ENCODE measurements at regions not wholly inside any gene's neighbourhood (a gene's known extent, or its start where the extent isn't known, plus 50 kb on each side); places are given as distances from the start of the nearest gene placed in this dataset.

- TF ChIP-seq CTCF (IDR thresholded peaks at IDR 0.05; ENCODE audit: unreplicated experiment), result no peak
- no peaks in the 10 kb centered on the region for H3K4me1 Mint-ChIP-seq (ENCODE audit: insufficient read depth, unreplicated experiment)
- BruUV-seq (replicated peaks), result no TSS peak
- CTCF ChIA-PET, result no interaction called here
- H3K27me3 Mint-ChIP-seq (ENCODE audit: insufficient read depth, unreplicated experiment), result no peaks in the 10 kb centered on the region
- POLR2A ChIA-PET, result no interaction called here
- intact Hi-C loops (cut with micrococcal nuclease), result no loop called here
- H3K36me3 Mint-ChIP-seq (ENCODE audit: insufficient read depth, unreplicated experiment), result no peaks in the 10 kb centered on the region
- DNase-seq (ENCODE audit: unreplicated experiment), result no peak
- H3K9me3 Mint-ChIP-seq (ENCODE audit: unreplicated experiment), result peaks cover 52% of the 10 kb centered on the region
- no peak overlapping the region for H3K27ac Mint-ChIP-seq (ENCODE audit: low read depth, unreplicated experiment)
- H3K4me3 Mint-ChIP-seq (ENCODE audit: unreplicated experiment), result no peak overlapping the region
These were observed 452.9 kb downstream of the TCERG1L start for GRCh38 chr10:130858626-130859025.

GRCh38 chr10:130859427-130859826 lies 452.1 kb downstream of the TCERG1L start:
- H3K36me3 Mint-ChIP-seq (ENCODE audit: insufficient read depth, unreplicated experiment), result no peaks in the 10 kb centered on the region
- no peak overlapping the region for H3K27ac Mint-ChIP-seq (ENCODE audit: low read depth, unreplicated experiment)
- no peak for DNase-seq (ENCODE audit: unreplicated experiment)
- no peaks in the 10 kb centered on the region for H3K4me1 Mint-ChIP-seq (ENCODE audit: insufficient read depth, unreplicated experiment)
- H3K9me3 Mint-ChIP-seq (ENCODE audit: unreplicated experiment), result peaks cover 50% of the 10 kb centered on the region
- H3K27me3 Mint-ChIP-seq (ENCODE audit: insufficient read depth, unreplicated experiment), result no peaks in the 10 kb centered on the region
- ChIA-PET CTCF (no interaction called here), POLR2A (no interaction called here)
- TF ChIP-seq CTCF (IDR thresholded peaks at IDR 0.05; ENCODE audit: unreplicated experiment), result no peak
- no peak overlapping the region for H3K4me3 Mint-ChIP-seq (ENCODE audit: unreplicated experiment)
- BruUV-seq (replicated peaks), result no TSS peak
- intact Hi-C loops (cut with micrococcal nuclease), result no loop called here

GRCh38 chr10:130862122-130862521 lies 449.4 kb downstream of the TCERG1L start:
- Mint-ChIP-seq H3K9me3 (ENCODE audit: unreplicated experiment) (peaks cover 38% of the 10 kb centered on the region), H3K4me1 (ENCODE audit: insufficient read depth, unreplicated experiment) (no peaks in the 10 kb centered on the region), H3K27ac (ENCODE audit: low read depth, unreplicated experiment) (no peak overlapping the region), H3K36me3 (ENCODE audit: insufficient read depth, unreplicated experiment) (no peaks in the 10 kb centered on the region), H3K27me3 (ENCODE audit: insufficient read depth, unreplicated experiment) (no peaks in the 10 kb centered on the region), H3K4me3 (ENCODE audit: unreplicated experiment) (no peak overlapping the region)
- ChIA-PET CTCF (no interaction called here), POLR2A (no interaction called here)
- no TSS peak for BruUV-seq (replicated peaks)
- intact Hi-C loops (cut with micrococcal nuclease), result no loop called here
- TF ChIP-seq CTCF (IDR thresholded peaks at IDR 0.05; ENCODE audit: unreplicated experiment), result no peak
- no peak for DNase-seq (ENCODE audit: unreplicated experiment)

GRCh38 chr10:130862626-130863025 lies 448.9 kb downstream of the TCERG1L start:
- no peak for DNase-seq (ENCODE audit: unreplicated experiment)
- ChIA-PET POLR2A (no interaction called here), CTCF (no interaction called here)
- Mint-ChIP-seq H3K36me3 (ENCODE audit: insufficient read depth, unreplicated experiment) (no peaks in the 10 kb centered on the region), H3K4me1 (ENCODE audit: insufficient read depth, unreplicated experiment) (no peaks in the 10 kb centered on the region), H3K27me3 (ENCODE audit: insufficient read depth, unreplicated experiment) (no peaks in the 10 kb centered on the region), H3K9me3 (ENCODE audit: unreplicated experiment) (peaks cover 38% of the 10 kb centered on the region), H3K4me3 (ENCODE audit: unreplicated experiment) (no peak overlapping the region), H3K27ac (ENCODE audit: low read depth, unreplicated experiment) (no peak overlapping the region)
- no TSS peak for BruUV-seq (replicated peaks)
- TF ChIP-seq CTCF (IDR thresholded peaks at IDR 0.05; ENCODE audit: unreplicated experiment), result no peak
- intact Hi-C loops (cut with micrococcal nuclease), result no loop called here

Measured in MCF 10A (cell line).